ENCODE measurements at regions not wholly inside any gene's neighbourhood (a gene's known extent, or its start where the extent isn't known, plus 50 kb on each side); places are given as distances from the start of the nearest gene placed in this dataset.

DNA sequence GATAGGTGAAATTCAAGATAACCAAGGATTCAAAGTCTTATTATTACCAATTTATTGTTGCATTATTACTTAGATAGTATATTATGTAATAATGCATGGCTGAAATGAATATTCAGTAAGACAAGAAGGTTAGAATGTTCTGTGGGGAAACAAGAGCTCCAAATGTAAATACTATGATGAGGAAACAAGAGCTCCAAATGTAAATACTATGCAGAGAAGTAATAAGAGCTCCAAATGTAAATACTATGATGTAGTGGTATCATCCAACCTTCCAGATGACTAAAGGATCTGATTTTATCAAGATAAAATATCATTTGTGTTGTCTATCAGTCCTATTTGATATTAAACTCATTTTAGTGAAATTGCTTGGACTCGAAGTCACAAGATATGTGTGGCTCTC, 82.2 kb upstream of the PCDH18 start:
- TF ChIP-seq, protein P1, sequence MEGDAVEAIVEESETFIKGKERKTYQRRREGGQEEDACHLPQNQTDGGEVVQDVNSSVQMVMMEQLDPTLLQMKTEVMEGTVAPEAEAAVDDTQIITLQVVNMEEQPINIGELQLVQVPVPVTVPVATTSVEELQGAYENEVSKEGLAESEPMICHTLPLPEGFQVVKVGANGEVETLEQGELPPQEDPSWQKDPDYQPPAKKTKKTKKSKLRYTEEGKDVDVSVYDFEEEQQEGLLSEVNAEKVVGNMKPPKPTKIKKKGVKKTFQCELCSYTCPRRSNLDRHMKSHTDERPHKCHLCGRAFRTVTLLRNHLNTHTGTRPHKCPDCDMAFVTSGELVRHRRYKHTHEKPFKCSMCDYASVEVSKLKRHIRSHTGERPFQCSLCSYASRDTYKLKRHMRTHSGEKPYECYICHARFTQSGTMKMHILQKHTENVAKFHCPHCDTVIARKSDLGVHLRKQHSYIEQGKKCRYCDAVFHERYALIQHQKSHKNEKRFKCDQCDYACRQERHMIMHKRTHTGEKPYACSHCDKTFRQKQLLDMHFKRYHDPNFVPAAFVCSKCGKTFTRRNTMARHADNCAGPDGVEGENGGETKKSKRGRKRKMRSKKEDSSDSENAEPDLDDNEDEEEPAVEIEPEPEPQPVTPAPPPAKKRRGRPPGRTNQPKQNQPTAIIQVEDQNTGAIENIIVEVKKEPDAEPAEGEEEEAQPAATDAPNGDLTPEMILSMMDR (conservative IDR thresholded peaks at IDR 0.05; ENCODE audit: low read depth in 2 of 2): no peak
- no peak for TF ChIP-seq EZH2phosphoT487 (IDR thresholded peaks at IDR 0.05; ENCODE audit: unreplicated experiment)
